HUES6 (cell line): ENCODE measurements at regions not wholly inside any gene's neighbourhood (a gene's known extent, or its start where the extent isn't known, plus 50 kb on each side); places are given as distances from the start of the nearest gene placed in this dataset.

Experiments
- H3K27ac ChIP-seq: 2 replicates; pipeline ENCODE4 v1.7.0; 2013; ENCODE audit warnings: low read depth, mild to moderate bottlenecking, low read length, inconsistent platforms
- H3K27me3 ChIP-seq: 2 replicates; pipeline ENCODE4 v1.6.1; 2013; ENCODE audit warnings: low read length; ENCODE audit not compliant: control insufficient read depth, insufficient read depth
- H3K36me3 ChIP-seq: 2 replicates; pipeline ENCODE4 v1.6.1; 2013; ENCODE audit warnings: low read length; ENCODE audit not compliant: control insufficient read depth, insufficient read depth
- H3K4me1 ChIP-seq: 2 replicates; pipeline ENCODE4 v1.6.1; 2013; ENCODE audit warnings: low read length; ENCODE audit not compliant: control insufficient read depth, insufficient read depth
- H3K4me3 ChIP-seq: 2 replicates; pipeline ENCODE4 v1.5.1; 2013; ENCODE audit warnings: low read depth, low read length
- H3K9ac ChIP-seq: one replicate; pipeline ENCODE4 v1.6.1; 2013; ENCODE audit warnings: mild to moderate bottlenecking, low read length
- H3K9me3 ChIP-seq: 2 replicates; pipeline ENCODE4 v1.6.1; 2013; ENCODE audit warnings: low read depth, low read length; ENCODE audit not compliant: control insufficient read depth, insufficient read depth

DNA sequence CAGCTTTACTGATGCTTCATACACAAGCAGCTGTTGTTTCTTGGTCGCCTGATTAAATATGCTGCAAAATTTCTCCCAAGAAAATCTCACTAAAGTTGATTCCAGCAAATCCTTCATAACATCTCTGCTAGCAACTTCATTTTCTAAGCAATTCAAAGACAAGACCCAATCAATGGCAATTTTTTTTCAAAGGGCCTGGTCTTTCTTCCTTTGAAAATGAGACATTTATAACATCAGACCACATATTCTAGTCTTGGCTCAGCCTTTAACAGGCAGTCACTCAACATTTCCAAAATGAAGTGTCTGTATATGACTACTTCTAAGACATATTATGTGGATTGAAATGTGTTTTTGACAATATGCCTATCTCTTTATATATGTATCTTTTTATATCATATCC lies 702.6 kb downstream of the KCNA4 start:
- no peaks in the 10 kb centered on the region for H3K36me3 ChIP-seq
- H3K27ac ChIP-seq, result no peak overlapping the region
- H3K27me3 ChIP-seq, result no peaks in the 10 kb centered on the region
- no peak overlapping the region for H3K9ac ChIP-seq
- no peak overlapping the region for H3K4me3 ChIP-seq
- H3K4me1 ChIP-seq, result no peaks in the 10 kb centered on the region
- H3K9me3 ChIP-seq, result no peaks in the 10 kb centered on the region

GRCh38 chr11:29312812-29313211 lies 704.0 kb downstream of the KCNA4 start:
- Histone ChIP-seq H3K36me3 (no peaks in the 10 kb centered on the region), H3K4me1 (no peaks in the 10 kb centered on the region), H3K27ac (no peak overlapping the region), H3K27me3 (no peaks in the 10 kb centered on the region), H3K4me3 (no peak overlapping the region), H3K9me3 (no peaks in the 10 kb centered on the region), H3K9ac (no peak overlapping the region)

- no peak overlapping the region for H3K9ac ChIP-seq
- no peak overlapping the region for H3K27ac ChIP-seq
- H3K27me3 ChIP-seq, result no peaks in the 10 kb centered on the region
Measured at GRCh38 chr11:29310725-29311342, 706.0 kb downstream of the KCNA4 start.

DNA sequence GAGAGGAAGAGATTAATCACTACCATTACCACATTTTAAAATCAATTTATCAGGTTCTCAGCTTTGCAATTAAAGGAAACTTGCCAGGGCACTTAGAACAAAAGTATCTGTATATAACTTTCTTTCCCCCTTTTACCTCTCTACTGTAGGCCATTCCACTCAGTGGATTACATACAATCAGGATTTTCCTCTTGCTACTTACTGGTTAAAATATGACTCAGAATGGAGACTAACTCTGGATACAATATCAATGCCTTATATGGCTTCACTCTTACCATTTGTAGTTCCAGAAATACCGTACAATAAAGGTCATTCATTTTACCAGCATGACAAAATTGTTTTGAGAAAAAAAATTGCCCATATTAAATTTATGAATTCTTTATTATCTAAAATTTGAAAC lies 706.8 kb downstream of the KCNA4 start:
- Histone ChIP-seq H3K4me1 (no peaks in the 10 kb centered on the region), H3K36me3 (no peaks in the 10 kb centered on the region), H3K9me3 (no peaks in the 10 kb centered on the region), H3K9ac (no peak overlapping the region), H3K27me3 (no peaks in the 10 kb centered on the region), H3K27ac (no peak overlapping the region), H3K4me3 (no peak overlapping the region)

More at GRCh38 chr11:29310725-29311342, 706.0 kb downstream of the KCNA4 start:
- Histone ChIP-seq H3K4me1 (no peaks in the 10 kb centered on the region), H3K4me3 (no peak overlapping the region), H3K36me3 (no peaks in the 10 kb centered on the region), H3K9me3 (no peaks in the 10 kb centered on the region)

DNA sequence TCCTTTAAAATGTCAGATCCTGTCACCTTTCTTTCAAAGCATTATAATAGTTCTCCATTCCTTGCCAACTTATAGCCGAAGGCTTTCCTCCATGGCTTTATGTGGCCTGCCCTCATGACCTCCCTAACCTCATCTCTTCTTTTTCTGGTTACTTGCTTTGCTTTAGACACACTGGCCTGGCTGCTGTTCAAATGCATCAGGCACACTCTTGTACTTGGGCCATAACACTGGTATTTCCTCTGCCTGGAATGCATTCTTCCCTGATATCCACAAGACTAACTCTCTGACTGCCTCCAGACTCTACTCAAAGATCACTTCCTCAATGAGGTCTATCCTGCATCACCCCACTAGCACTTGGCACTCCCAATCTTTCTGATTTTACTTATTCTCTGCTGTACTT lies 710.3 kb downstream of the KCNA4 start:
- H3K9ac ChIP-seq, result no peak overlapping the region
- no peaks in the 10 kb centered on the region for H3K9me3 ChIP-seq
- H3K27ac ChIP-seq, result no peak overlapping the region
- H3K27me3 ChIP-seq, result no peaks in the 10 kb centered on the region
- no peaks in the 10 kb centered on the region for H3K36me3 ChIP-seq
- no peaks in the 10 kb centered on the region for H3K4me1 ChIP-seq
- no peak overlapping the region for H3K4me3 ChIP-seq

DNA sequence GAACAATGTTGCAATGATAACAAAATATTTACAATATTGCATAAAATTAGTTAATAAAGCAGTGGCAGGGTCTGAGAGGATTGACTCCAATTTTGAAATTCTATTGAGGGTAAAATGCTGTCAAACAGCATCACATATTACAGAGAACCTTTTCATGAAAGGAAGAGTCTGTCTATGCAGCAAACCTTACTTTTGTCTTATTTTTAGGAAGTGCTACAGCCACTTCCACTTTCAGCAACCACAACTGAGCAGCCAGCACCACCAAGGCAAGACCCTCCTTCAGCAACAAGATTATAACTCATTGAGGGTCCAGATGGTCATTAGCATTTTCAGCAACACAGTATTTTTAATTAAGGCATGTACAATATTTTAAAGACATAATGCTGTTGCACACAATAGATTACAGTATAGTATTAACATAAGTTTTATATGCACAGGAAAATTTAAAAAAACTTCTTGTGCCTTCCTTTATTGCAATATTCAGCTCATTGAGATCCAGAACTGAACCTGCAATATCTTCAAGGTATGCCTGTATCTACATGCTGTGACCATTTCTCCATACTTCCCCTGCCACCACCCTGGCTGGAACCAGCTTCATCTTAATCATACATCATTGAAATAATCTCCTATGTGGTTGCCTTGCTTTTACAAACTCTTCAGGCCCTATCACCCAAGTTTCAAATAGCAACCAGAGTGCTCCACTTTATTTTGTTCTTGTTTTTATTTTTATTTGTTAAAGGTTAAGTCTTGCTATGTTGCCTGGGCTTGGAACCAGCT lies 711.2 kb downstream of the KCNA4 start:
- Histone ChIP-seq H3K27me3 (no peaks in the 10 kb centered on the region), H3K4me1 (peaks cover 2% of the 10 kb centered on the region; the same call in 1 of the 2 replicates), H3K36me3 (no peaks in the 10 kb centered on the region), H3K9ac (no peak overlapping the region), H3K9me3 (no peaks in the 10 kb centered on the region), H3K27ac (no peak overlapping the region), H3K4me3 (no peak overlapping the region)

DNA sequence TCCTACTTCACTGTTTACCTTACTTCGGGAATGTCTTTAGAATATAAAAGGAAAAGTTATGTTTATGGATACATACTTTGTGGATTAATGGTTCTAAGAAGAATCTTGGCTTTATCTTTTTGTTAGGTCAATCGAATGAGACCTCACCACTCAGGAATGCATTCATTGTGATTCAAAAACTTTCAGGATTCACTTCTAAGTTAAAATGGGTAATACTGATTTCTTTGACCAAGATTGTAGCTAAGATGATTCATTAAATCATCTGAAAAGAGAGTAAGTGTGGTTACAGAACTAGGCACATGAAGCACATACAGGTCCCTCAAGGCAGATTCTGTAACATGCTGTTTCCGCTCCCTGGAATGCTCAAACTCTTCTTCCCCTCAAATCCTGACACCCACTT lies 716.4 kb downstream of the KCNA4 start:
- no peaks in the 10 kb centered on the region for H3K9me3 ChIP-seq
- no peaks in the 10 kb centered on the region for H3K27me3 ChIP-seq
- no peaks in the 10 kb centered on the region for H3K36me3 ChIP-seq
- no peak overlapping the region for H3K9ac ChIP-seq
- H3K27ac ChIP-seq, result no peak overlapping the region
- H3K4me1 ChIP-seq, result peaks cover 7% of the 10 kb centered on the region; the same call in 1 of the 2 replicates
- no peak overlapping the region for H3K4me3 ChIP-seq

DNA sequence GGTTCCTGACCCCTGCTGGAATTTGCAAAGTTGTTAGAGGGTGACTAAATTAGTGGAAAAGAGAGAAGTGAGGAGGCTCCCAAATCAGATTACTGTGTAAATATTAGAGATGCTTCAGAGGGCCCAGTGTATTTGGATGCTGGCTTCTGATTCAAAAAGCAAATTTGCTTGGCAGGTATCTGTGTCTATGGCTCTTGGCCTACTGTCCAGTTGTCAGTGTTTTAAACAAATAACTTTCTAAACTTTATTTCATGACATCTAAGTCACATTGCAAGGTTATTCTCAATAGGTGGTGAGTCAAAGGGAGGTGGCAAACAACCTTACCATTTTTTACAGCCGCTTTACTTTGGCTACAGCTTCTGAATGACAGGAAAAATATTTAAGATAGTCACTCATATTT lies 720.1 kb downstream of the KCNA4 start:
- Histone ChIP-seq H3K9me3 (no peaks in the 10 kb centered on the region), H3K4me1 (peaks cover 7% of the 10 kb centered on the region; the same call in 1 of the 2 replicates), H3K9ac (no peak overlapping the region), H3K27me3 (no peaks in the 10 kb centered on the region), H3K36me3 (no peaks in the 10 kb centered on the region), H3K4me3 (no peak overlapping the region), H3K27ac (no peak overlapping the region)

DNA sequence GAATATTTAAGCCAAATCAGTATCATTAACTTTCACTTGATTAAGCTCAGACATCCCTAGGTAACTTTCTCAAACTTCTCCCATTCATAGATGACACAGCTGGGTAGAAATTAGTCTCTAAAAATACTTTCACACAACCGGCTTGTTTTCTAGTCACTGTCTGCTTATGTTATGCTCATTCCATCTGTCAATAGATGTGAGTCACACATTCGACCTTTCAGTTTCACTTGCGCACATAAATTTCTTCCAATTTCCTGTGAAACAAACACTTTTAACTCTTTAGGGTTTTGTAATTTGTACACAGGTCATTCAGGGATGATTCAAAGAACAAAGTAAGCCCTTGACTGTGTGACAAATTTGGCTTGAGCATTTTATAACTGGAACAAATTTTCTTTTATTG lies 723.0 kb downstream of the KCNA4 start:
- H3K27ac ChIP-seq, result no peak overlapping the region
- H3K9me3 ChIP-seq, result no peaks in the 10 kb centered on the region
- H3K9ac ChIP-seq, result no peak overlapping the region

GRCh38 chr11:29282088-29282487 lies 734.7 kb downstream of the KCNA4 start:
- Histone ChIP-seq H3K27ac (no peak overlapping the region), H3K9ac (no peak overlapping the region), H3K4me1 (no peaks in the 10 kb centered on the region), H3K27me3 (no peaks in the 10 kb centered on the region), H3K36me3 (no peaks in the 10 kb centered on the region), H3K9me3 (no peaks in the 10 kb centered on the region), H3K4me3 (no peak overlapping the region)

More for the DNA sequence above, 723.0 kb downstream of the KCNA4 start:
- H3K36me3 ChIP-seq, result no peaks in the 10 kb centered on the region
- no peaks in the 10 kb centered on the region for H3K4me1 ChIP-seq
- H3K27me3 ChIP-seq, result no peaks in the 10 kb centered on the region
- H3K4me3 ChIP-seq, result no peak overlapping the region

GRCh38 chr11:29281271-29281777 lies 735.5 kb downstream of the KCNA4 start:
- Histone ChIP-seq H3K9ac (no peak overlapping the region), H3K4me3 (no peak overlapping the region), H3K27ac (no peak overlapping the region), H3K9me3 (no peaks in the 10 kb centered on the region), H3K4me1 (no peaks in the 10 kb centered on the region), H3K27me3 (no peaks in the 10 kb centered on the region), H3K36me3 (no peaks in the 10 kb centered on the region)
